ENCODE measurements at regions not wholly inside any gene's neighbourhood (a gene's known extent, or its start where the extent isn't known, plus 50 kb on each side); places are given as distances from the start of the nearest gene placed in this dataset.

DNA sequence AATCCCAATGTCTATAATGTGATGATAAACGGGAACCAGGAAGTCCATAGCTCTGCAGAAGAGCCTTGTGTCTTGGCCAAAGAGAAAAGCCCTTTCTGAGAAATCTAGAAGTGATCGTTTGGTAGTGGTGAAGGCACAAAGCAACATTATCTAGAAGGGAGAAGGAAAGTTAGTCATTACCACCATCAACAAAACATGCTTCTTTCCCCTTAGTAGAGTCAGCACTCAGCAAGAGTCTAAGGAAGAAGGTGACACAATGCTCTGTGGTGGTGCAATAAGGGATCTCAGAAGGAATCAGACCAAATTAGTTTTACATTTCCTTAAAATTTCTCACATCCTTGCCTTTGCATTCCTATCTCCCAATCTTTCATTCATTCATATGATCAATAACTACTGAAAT is 134.4 kb upstream of the PRDX6 start:
- TF ChIP-seq EZH2phosphoT487 (IDR thresholded peaks at IDR 0.05; ENCODE audit: low read depth, severe bottlenecking, unreplicated experiment) (no peak), EZH2 (IDR thresholded peaks at IDR 0.05; ENCODE audit: borderline replicate concordance) (no peak)
- TF ChIP-seq, protein P1, sequence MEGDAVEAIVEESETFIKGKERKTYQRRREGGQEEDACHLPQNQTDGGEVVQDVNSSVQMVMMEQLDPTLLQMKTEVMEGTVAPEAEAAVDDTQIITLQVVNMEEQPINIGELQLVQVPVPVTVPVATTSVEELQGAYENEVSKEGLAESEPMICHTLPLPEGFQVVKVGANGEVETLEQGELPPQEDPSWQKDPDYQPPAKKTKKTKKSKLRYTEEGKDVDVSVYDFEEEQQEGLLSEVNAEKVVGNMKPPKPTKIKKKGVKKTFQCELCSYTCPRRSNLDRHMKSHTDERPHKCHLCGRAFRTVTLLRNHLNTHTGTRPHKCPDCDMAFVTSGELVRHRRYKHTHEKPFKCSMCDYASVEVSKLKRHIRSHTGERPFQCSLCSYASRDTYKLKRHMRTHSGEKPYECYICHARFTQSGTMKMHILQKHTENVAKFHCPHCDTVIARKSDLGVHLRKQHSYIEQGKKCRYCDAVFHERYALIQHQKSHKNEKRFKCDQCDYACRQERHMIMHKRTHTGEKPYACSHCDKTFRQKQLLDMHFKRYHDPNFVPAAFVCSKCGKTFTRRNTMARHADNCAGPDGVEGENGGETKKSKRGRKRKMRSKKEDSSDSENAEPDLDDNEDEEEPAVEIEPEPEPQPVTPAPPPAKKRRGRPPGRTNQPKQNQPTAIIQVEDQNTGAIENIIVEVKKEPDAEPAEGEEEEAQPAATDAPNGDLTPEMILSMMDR (IDR thresholded peaks at IDR 0.05; ENCODE audit: poor library complexity): no peak
